ENCODE measurements at regions not wholly inside any gene's neighbourhood (a gene's known extent, or its start where the extent isn't known, plus 50 kb on each side); places are given as distances from the start of the nearest gene placed in this dataset.
"Not testable (repeated sequence)": the region's sequence is repeated elsewhere in the genome, so short reads cannot be mapped to it uniquely, and the experiment has no call there.

DNA sequence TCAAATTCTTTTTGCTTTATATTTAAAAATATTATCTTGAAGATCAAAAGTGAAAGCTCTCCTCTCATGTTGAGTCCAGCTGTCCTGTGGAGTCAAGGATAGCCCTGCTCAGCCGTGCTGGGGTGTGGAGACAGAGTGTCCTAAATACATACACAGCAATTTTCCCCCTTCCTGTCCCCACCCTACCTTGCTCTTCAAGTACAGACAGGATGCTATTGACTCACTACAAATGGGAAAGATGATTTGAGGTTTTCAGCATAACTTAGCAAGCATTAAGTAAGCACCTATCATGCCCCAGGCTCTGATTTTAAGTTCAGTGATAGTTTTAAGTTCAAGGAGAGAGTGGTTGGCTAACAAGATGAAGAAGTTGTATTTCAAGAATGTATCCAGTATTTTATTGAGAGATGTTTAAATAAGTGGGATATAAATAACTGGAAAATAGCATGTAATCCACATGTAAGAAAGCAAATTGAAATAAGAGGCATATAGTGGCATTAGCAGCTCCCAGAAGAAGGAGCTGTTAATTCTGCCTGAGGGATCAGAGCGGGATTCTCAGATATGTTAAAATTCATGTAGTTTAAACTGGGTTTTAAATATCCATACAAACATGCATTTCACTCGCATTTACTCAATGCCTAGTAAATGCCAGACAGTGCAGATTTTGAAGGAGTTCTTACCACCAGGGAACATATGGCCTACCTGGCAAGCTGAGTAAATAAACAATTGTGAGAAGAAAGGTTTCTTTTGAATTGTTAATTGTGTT lies 183.5 kb upstream of the ANKFN1 start:
- no peaks in the 10 kb centered on the region for H3K9me3 ChIP-seq (replicated peaks; ENCODE audit: low read length)
- H3K36me3 ChIP-seq (ENCODE audit: insufficient read depth, low read length), result no peaks in the 10 kb centered on the region
- H3K4me1 ChIP-seq (ENCODE audit: control insufficient read depth, insufficient read depth, low read length), result no peaks in the 10 kb centered on the region
- H3K27me3 ChIP-seq (ENCODE audit: control insufficient read depth, insufficient read depth, low read length), result no peaks in the 10 kb centered on the region
- no peak overlapping the region for H3K4me3 ChIP-seq (ENCODE audit: low read length)
- H3K4me2 ChIP-seq (ENCODE audit: low read length), result no peak overlapping the region
- no peak overlapping the region for H3K9ac ChIP-seq (ENCODE audit: low read depth, low read length)

DNA sequence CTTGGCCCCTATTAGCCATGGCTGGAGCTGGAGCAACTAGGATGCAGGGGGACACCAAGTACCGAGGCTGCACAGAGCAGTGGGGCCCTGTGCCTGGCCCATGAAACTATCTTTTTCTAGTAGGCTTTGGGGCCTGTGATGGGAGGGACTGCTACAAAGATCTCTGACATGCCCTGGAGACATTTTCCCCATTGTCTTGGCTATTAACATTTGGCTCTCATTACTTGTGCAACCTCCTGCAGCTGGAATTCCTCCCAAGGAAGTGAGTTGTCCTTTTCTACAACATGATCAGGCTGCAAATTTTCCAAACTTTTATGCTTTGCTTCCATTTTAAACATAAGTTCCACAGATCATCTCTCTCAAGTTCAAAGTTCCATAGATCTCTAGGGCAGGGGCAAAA lies 174.7 kb upstream of the ANKFN1 start:
- no peak overlapping the region for H3K4me2 ChIP-seq (ENCODE audit: low read length)
- H3K9me3 ChIP-seq (replicated peaks; ENCODE audit: low read length), result no peaks in the 10 kb centered on the region
- H3K36me3 ChIP-seq (ENCODE audit: insufficient read depth, low read length), result no peaks in the 10 kb centered on the region
- H3K4me3 ChIP-seq (ENCODE audit: low read length), result no peak overlapping the region
- H3K9ac ChIP-seq (ENCODE audit: low read depth, low read length), result no peak overlapping the region
- H3K4me1 ChIP-seq (ENCODE audit: control insufficient read depth, insufficient read depth, low read length), result no peaks in the 10 kb centered on the region
- no peaks in the 10 kb centered on the region for H3K27me3 ChIP-seq (ENCODE audit: control insufficient read depth, insufficient read depth, low read length)

DNA sequence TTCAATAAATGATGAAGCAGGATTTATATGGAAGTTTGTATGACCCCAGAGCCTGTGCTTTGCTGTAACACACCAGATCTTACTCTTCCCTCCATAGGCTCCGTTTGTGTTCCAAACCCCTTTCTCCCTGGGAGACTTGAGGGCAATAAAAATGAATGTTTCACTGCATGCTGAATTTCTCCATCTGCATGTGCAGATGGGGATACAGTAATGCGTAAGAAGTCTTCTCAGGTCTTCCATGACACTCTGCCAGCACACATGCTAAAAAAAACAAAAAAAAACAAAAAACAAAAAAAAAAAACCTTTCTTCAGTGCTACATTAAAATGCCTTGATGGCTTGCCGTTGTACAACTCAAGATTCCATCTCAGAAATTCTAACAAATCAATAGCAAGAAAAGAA lies 170.2 kb upstream of the ANKFN1 start:
- Histone ChIP-seq H3K27me3 (ENCODE audit: control insufficient read depth, insufficient read depth, low read length) (no peaks in the 10 kb centered on the region), H3K4me2 (ENCODE audit: low read length) (no peak overlapping the region), H3K4me1 (ENCODE audit: control insufficient read depth, insufficient read depth, low read length) (no peaks in the 10 kb centered on the region), H3K4me3 (ENCODE audit: low read length) (no peak overlapping the region), H3K9me3 (replicated peaks; ENCODE audit: low read length) (no peaks in the 10 kb centered on the region), H3K36me3 (ENCODE audit: insufficient read depth, low read length) (no peaks in the 10 kb centered on the region), H3K9ac (ENCODE audit: low read depth, low read length) (no peak overlapping the region)

DNA sequence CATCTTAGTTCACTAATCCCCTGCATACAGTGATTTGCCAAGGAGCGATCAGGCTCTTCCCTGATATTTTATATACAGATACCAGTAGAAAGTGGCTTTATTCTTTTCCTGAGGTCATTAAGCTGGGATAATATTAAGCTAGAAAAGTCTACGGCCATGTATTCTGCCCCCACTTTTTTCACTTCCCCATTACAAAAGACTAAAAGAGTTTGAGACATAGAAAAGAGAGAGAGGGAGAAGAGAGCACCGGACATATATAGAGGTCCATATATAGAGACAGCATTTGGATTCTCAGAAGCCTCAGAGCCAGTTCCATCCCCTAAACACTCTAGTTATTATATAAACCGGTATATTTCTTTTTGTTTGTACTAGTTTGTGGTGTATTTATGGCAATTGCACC lies 166.5 kb upstream of the ANKFN1 start:
- Histone ChIP-seq H3K4me1 (ENCODE audit: control insufficient read depth, insufficient read depth, low read length) (no peaks in the 10 kb centered on the region), H3K9ac (ENCODE audit: low read depth, low read length) (no peak overlapping the region), H3K4me3 (ENCODE audit: low read length) (no peak overlapping the region), H3K36me3 (ENCODE audit: insufficient read depth, low read length) (no peaks in the 10 kb centered on the region), H3K9me3 (replicated peaks; ENCODE audit: low read length) (no peaks in the 10 kb centered on the region), H3K27me3 (ENCODE audit: control insufficient read depth, insufficient read depth, low read length) (peaks cover 11% of the 10 kb centered on the region), H3K4me2 (ENCODE audit: low read length) (no peak overlapping the region)

DNA sequence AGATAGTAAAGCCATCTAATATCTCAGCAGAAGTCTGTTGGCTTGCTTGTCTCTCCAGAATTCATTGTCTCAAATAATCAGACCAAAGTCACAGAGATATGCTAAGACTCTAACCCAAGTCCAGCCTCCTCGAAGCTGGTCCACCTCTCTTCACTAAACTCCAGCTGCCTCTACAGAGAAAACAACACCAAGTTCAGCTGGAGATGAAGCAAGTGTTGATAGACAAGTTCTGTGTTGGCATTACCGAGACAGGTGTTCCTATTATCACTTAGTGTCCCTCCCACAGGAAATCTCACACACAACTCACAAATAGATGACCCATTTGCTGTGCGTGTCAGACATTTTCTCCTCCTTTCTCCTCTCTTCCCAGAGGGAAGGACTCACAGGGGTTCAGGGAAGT lies 164.4 kb upstream of the ANKFN1 start:
- Histone ChIP-seq H3K27me3 (ENCODE audit: control insufficient read depth, insufficient read depth, low read length) (peaks cover 11% of the 10 kb centered on the region), H3K9ac (ENCODE audit: low read depth, low read length) (no peak overlapping the region), H3K4me3 (ENCODE audit: low read length) (no peak overlapping the region), H3K4me2 (ENCODE audit: low read length) (no peak overlapping the region), H3K9me3 (replicated peaks; ENCODE audit: low read length) (no peaks in the 10 kb centered on the region), H3K4me1 (ENCODE audit: control insufficient read depth, insufficient read depth, low read length) (no peaks in the 10 kb centered on the region), H3K36me3 (ENCODE audit: insufficient read depth, low read length) (no peaks in the 10 kb centered on the region)

DNA sequence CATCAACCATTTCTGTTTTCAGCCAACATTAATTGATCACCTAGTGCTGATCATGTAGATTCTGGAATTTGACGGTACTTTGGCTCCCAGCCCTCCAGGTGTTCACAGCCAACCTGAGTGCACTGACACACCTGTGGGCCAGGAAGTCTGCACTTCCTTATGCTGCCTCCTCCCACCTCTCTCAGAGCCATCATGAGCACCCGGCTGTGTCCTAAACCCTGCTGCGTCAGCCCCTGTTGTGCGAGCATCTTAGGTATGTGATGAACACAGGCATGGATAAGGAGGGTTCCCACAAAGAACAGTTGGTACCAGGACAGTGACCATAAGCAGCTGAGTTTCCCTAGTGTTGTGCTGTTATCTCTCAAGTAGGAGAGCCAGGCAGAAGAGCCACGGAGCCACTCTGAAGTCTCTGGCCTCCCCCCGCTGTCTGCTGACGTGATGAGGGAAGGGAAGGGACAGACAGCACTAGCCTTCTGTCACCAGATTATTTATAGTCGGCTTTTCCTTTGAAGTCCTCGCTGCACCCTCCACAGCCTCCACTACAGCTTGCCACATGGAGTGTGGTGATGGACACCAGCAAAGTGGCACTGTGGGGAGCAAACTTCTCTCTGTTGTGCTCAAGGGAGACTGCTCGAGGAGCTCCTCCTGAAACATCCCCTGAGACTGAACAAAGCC lies 162.8 kb upstream of the ANKFN1 start:
- peaks cover 11% of the 10 kb centered on the region for H3K27me3 ChIP-seq (ENCODE audit: control insufficient read depth, insufficient read depth, low read length)
- no peak overlapping the region for H3K4me2 ChIP-seq (ENCODE audit: low read length)
- no peaks in the 10 kb centered on the region for H3K9me3 ChIP-seq (replicated peaks; ENCODE audit: low read length)
- H3K4me1 ChIP-seq (ENCODE audit: control insufficient read depth, insufficient read depth, low read length), result no peaks in the 10 kb centered on the region
- H3K36me3 ChIP-seq (ENCODE audit: insufficient read depth, low read length), result no peaks in the 10 kb centered on the region
- no peak overlapping the region for H3K4me3 ChIP-seq (ENCODE audit: low read length)
- no peak overlapping the region for H3K9ac ChIP-seq (ENCODE audit: low read depth, low read length)

DNA sequence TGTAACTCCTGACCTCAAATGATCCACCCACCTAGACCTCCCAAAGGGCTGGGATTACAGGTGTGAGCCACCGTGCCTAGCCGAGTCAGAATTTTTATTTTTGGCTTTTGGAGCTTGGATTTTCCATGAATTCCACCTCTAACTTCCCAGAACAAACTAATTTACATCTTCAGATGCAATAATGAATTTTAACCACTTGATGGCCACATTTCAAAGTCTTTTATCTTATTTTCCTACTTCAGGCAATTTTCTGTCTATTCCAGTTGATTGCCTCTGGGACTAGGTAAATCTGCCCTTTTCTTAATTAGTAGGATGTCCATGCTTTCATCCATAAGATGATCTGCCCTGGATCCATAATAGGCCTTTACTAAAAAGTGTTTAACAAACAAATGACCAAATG lies 156.4 kb upstream of the ANKFN1 start:
- no peaks in the 10 kb centered on the region for H3K27me3 ChIP-seq (ENCODE audit: control insufficient read depth, insufficient read depth, low read length)
- no peak overlapping the region for H3K4me3 ChIP-seq (ENCODE audit: low read length)
- no peak overlapping the region for H3K9ac ChIP-seq (ENCODE audit: low read depth, low read length)
- no peaks in the 10 kb centered on the region for H3K36me3 ChIP-seq (ENCODE audit: insufficient read depth, low read length)
- H3K4me1 ChIP-seq (ENCODE audit: control insufficient read depth, insufficient read depth, low read length), result no peaks in the 10 kb centered on the region
- H3K9me3 ChIP-seq (replicated peaks; ENCODE audit: low read length), result no peaks in the 10 kb centered on the region
- no peak overlapping the region for H3K4me2 ChIP-seq (ENCODE audit: low read length)

DNA sequence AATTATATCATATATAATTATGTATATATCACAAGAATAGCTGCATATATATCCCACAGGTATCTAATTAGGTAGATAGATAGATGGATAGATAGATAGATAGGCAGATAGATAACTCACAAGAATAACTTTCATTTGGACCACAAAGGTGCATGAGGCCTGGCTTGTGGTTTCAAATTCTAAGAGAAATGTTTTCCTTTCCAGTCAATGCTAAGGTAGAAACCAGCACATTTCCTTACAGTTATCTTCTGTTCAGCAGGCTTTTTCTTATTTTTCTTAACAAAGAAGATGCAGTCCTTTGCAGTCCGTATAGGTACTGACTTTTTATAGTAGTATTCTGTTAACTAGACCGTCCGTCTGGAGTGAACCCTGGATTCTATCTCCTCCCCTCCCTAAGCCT lies 152.9 kb upstream of the ANKFN1 start:
- H3K9me3 ChIP-seq (replicated peaks; ENCODE audit: low read length), result no peaks in the 10 kb centered on the region
- H3K4me1 ChIP-seq (ENCODE audit: control insufficient read depth, insufficient read depth, low read length), result no peaks in the 10 kb centered on the region
- no peak overlapping the region for H3K9ac ChIP-seq (ENCODE audit: low read depth, low read length)
- H3K4me2 ChIP-seq (ENCODE audit: low read length), result no peak overlapping the region
- no peaks in the 10 kb centered on the region for H3K27me3 ChIP-seq (ENCODE audit: control insufficient read depth, insufficient read depth, low read length)
- no peak overlapping the region for H3K4me3 ChIP-seq (ENCODE audit: low read length)
- no peaks in the 10 kb centered on the region for H3K36me3 ChIP-seq (ENCODE audit: insufficient read depth, low read length)

DNA sequence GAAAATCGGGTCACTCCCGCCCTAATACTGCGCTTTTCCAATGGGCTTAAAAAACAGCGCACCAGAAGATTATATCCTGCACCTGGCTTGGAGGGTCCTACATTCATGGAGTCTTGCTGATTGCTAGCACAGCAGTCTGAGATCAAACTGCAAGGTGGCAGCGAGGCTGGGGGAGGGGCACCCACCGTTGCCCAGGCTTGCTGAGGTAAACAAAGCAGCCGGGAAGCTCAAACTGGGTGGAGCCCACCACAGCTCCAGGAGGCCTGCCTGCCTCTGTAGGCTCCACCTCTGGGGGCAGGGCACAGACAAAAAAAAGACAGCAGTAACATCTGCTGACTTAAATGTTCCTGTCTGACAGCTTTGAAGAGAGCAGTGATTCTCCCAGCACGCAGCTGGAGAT lies 150.6 kb upstream of the ANKFN1 start:
- not testable (repeated sequence) for H3K4me1 ChIP-seq (ENCODE audit: control insufficient read depth, insufficient read depth, low read length); H3K4me3 ChIP-seq (ENCODE audit: low read length); H3K27me3 ChIP-seq (ENCODE audit: control insufficient read depth, insufficient read depth, low read length); H3K36me3 ChIP-seq (ENCODE audit: insufficient read depth, low read length); H3K9me3 ChIP-seq (replicated peaks; ENCODE audit: low read length); H3K9ac ChIP-seq (ENCODE audit: low read depth, low read length); H3K4me2 ChIP-seq (ENCODE audit: low read length)

DNA sequence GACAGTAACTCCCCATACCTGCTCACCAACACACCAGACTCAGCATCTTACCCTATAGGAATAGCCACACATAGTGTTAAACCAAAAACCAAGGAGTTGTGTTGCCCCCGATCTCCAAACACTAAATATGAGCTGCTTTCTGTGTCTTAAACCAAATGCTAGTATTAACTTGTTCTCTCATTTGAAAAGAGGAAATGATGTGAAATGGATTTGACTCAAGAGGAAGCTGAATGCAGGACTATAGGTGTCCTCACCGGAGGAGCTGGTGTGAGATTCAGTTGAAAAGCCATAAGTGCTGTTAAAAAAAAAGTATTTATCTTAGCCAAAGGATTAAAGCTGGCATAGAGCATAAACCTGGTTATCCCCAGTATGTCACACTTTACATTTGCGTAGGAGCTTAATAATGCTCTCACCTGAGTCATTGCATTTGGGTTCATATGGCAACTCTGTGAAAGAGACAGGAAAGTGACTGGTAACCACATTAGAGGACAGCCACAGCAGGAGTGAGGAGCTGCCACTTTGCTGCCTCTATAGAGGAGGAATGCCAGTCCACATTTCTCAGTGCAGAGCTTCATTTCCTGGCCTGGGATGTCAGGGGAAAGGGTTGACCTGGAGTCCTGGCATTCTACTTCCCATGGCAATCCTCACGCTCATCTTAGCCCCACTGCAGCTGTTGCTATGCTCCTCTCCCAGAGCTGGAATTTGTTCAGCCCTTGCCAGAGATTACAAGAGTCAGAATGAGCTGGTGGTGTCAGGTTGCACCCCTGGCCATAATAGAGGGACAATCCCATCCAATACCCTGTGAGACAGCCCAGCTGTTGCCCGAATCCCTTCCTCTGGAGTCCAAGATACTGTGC lies 143.3 kb upstream of the ANKFN1 start:
- Histone ChIP-seq H3K9ac (ENCODE audit: low read depth, low read length) (peak overlapping the region; percentile 54), H3K27me3 (ENCODE audit: control insufficient read depth, insufficient read depth, low read length) (no peaks in the 10 kb centered on the region), H3K4me2 (ENCODE audit: low read length) (peak overlapping the region; percentile 44), H3K9me3 (replicated peaks; ENCODE audit: low read length) (no peaks in the 10 kb centered on the region), H3K4me3 (ENCODE audit: low read length) (no peak overlapping the region), H3K36me3 (ENCODE audit: insufficient read depth, low read length) (no peaks in the 10 kb centered on the region), H3K4me1 (ENCODE audit: control insufficient read depth, insufficient read depth, low read length) (peaks cover 15% of the 10 kb centered on the region)

DNA sequence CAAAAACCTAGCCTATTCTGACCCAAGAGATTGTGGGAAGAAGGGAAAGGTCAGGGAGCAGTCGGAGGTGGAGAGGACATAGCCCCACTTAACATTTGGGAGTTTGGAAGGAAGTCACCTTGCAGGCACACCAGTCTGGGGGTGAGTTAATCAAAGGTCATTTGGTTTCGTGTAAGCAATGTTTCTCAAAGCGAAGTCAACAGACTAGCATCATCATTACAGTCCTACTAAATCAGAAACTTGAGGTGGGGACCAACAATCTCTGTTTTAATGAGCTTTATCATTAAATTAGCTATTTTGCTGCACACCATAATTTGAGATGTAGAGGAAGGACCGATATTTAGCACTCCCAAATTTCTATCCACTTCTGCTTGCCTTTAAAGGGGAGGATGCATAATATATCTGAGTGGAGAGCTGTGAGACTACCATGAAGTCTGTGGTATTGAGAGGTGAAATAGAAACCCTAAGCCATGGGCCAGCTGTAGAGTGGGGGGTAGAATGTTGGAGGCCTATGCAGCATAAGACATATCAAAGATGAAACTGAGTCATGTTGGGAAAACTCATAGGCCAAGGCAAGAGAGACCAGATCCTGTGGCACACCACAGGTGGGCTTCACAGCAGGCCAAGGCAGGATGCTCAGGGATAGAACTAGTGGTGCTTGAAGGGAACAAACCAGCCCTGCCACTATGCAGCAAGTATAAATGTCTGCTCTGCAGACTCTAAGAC lies 141.7 kb upstream of the ANKFN1 start:
- no peaks in the 10 kb centered on the region for H3K36me3 ChIP-seq (ENCODE audit: insufficient read depth, low read length)
- H3K9ac ChIP-seq (ENCODE audit: low read depth, low read length), result no peak overlapping the region
- H3K4me2 ChIP-seq (ENCODE audit: low read length), result no peak overlapping the region
- H3K4me3 ChIP-seq (ENCODE audit: low read length), result no peak overlapping the region
- H3K27me3 ChIP-seq (ENCODE audit: control insufficient read depth, insufficient read depth, low read length), result no peaks in the 10 kb centered on the region
- no peaks in the 10 kb centered on the region for H3K9me3 ChIP-seq (replicated peaks; ENCODE audit: low read length)
- H3K4me1 ChIP-seq (ENCODE audit: control insufficient read depth, insufficient read depth, low read length), result peaks cover 15% of the 10 kb centered on the region

Data from skeletal muscle satellite cell (primary cell).